ENCODE measurements at regions not wholly inside any gene's neighbourhood (a gene's known extent, or its start where the extent isn't known, plus 50 kb on each side); places are given as distances from the start of the nearest gene placed in this dataset.

DNA sequence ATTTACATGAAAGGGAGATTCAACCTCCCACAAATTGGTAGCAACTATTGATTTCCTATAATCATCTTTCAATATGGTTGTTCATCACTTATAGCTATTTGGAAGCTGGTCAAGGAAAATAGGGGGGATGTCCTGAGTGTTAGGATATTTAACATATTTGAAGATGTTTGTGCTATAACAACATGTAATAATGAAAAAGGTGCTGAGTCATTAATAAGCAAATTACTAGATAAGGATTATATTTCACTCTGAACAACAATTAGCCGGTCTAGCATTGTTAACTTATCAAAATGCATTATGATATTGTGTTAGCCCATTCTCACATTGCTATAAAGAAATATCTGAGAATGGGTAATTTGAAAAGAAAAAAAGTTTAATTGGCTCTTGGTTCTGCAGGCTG lies 225.8 kb upstream of the ARPP21 start:
- H3K9me3 ChIP-seq = no peaks in the 10 kb centered on the region
- H3K36me3 ChIP-seq = no peaks in the 10 kb centered on the region
- DNase-seq = no peak
- H3K27me3 ChIP-seq (replicated peaks in 1 of 7) = no peaks in the 10 kb centered on the region
- H3K27ac ChIP-seq = no peak overlapping the region
- intact Hi-C loops (cut with DNase I; ENCODE audit: low total_unique reads) = no loop called here
- 82 to 94% (median 92%) methylated on average over 1 of the region's 1 CpG for WGBS, 5 donors
- H3K4me3 ChIP-seq = no peak overlapping the region
- TF ChIP-seq POLR2A (IDR thresholded peaks at IDR 0.05) (no peak), POLR2AphosphoS5 (IDR thresholded peaks at IDR 0.05) (no peak)
- TF ChIP-seq, protein P1, sequence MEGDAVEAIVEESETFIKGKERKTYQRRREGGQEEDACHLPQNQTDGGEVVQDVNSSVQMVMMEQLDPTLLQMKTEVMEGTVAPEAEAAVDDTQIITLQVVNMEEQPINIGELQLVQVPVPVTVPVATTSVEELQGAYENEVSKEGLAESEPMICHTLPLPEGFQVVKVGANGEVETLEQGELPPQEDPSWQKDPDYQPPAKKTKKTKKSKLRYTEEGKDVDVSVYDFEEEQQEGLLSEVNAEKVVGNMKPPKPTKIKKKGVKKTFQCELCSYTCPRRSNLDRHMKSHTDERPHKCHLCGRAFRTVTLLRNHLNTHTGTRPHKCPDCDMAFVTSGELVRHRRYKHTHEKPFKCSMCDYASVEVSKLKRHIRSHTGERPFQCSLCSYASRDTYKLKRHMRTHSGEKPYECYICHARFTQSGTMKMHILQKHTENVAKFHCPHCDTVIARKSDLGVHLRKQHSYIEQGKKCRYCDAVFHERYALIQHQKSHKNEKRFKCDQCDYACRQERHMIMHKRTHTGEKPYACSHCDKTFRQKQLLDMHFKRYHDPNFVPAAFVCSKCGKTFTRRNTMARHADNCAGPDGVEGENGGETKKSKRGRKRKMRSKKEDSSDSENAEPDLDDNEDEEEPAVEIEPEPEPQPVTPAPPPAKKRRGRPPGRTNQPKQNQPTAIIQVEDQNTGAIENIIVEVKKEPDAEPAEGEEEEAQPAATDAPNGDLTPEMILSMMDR (IDR thresholded peaks at IDR 0.05 in 8 of 11, conservative IDR thresholded peaks at IDR 0.05 in 3 of 11) = no peak
- H3K4me1 ChIP-seq = no peaks in the 10 kb centered on the region

DNA sequence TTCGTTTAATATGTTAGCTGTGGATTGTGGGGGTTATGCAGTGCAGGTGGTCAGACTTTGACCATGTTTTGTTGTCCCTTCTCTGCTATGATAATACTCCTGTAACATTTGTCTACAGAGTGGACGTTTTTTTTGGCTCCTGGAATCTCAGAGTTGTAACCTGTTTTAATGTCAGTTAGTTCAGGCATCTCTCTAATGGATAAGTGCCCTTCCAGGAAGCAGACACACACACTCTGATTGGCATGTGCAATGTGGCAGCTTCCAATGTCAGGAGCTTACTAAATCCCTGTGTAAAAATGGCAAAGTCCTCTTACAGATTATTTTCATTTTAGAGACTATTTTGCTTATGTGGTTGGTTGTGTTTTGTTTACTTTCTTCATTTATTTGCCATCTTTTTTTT lies 222.2 kb upstream of the ARPP21 start:
- Histone ChIP-seq H3K9me3 (no peaks in the 10 kb centered on the region), H3K27me3 (replicated peaks in 1 of 7) (no peaks in the 10 kb centered on the region), H3K27ac (no peak overlapping the region), H3K36me3 (no peaks in the 10 kb centered on the region), H3K4me3 (no peak overlapping the region), H3K4me1 (no peaks in the 10 kb centered on the region)
- intact Hi-C loops (cut with DNase I; ENCODE audit: low total_unique reads) = no loop called here
- TF ChIP-seq, protein P1 (IDR thresholded peaks at IDR 0.05 in 8 of 11, conservative IDR thresholded peaks at IDR 0.05 in 3 of 11) = no peak
- no peak for TF ChIP-seq POLR2A (IDR thresholded peaks at IDR 0.05)
- no peak for TF ChIP-seq POLR2AphosphoS5 (IDR thresholded peaks at IDR 0.05)
- WGBS, 5 donors = 52 to 69% (median 59%) methylated on average over 2 of the region's 2 CpGs
- no peak for DNase-seq

DNA sequence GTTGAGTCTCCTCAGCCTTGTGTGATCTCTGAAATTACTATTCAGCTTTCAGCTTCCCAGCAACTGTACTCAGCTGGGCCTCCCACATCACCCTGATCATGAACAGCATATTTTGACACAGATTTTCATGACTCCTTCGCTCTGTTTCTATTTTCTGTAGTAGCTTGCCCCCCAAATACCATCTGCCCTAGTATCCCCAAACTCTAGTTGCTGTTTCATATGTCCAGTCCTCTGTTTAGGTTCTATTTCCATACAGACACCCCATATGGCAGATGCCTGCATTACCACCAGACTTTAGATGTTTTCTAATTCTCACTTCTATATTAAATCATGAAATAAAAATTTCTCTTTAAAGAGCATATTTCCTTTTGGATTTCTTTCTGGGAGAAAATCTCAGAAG lies 217.2 kb upstream of the ARPP21 start:
- Histone ChIP-seq H3K9me3 (no peaks in the 10 kb centered on the region), H3K4me3 (no peak overlapping the region), H3K36me3 (no peaks in the 10 kb centered on the region), H3K4me1 (no peaks in the 10 kb centered on the region), H3K27ac (no peak overlapping the region), H3K27me3 (replicated peaks in 1 of 7) (no peaks in the 10 kb centered on the region)
- TF ChIP-seq, protein P1 (IDR thresholded peaks at IDR 0.05 in 8 of 11, conservative IDR thresholded peaks at IDR 0.05 in 3 of 11) = no peak
- TF ChIP-seq POLR2A (IDR thresholded peaks at IDR 0.05) = no peak
- no peak for TF ChIP-seq POLR2AphosphoS5 (IDR thresholded peaks at IDR 0.05)
- DNase-seq = no peak
- intact Hi-C loops (cut with DNase I; ENCODE audit: low total_unique reads) = no loop called here
- WGBS, 5 donors = 54 to 89% (median 76%) methylated on average over 1 of the region's 1 CpG

DNA sequence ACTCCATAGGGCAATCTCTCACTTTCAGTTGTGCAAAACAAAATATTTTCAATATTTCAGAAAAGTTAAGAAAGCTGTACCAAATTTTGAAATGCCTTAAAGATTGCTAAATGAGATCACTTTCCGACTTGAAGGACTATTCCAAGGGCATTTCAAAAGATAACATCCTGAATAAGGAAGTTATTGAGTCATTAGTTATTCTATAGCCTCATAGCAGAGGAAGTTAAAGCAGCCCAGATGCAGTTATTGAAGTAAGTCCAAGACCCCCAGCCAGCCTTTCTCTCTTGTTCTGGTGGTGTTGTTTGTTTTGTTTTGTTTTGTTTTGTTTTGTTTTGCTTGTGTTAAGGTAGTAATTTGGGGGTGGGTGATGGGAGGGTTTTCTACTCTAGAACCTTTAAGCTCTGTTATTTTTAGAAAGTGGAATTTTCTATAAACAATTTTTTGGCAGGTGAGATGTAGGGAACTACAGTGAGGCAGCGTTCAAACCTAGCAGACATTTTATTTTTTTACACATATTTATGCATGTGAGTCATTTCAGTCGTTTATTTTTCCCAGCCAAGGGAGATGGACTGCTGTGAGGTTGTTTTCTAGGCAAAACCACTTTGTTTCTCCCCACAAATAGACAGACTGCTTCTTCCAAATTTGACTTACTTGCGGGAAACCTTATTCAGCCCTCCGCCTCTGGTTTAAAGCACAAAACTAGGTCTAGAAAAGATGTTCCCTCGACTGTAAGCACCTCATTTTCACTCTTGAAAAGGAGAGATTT lies 216.3 kb upstream of the ARPP21 start:
- Histone ChIP-seq H3K27ac (no peak overlapping the region), H3K36me3 (no peaks in the 10 kb centered on the region), H3K9me3 (no peaks in the 10 kb centered on the region), H3K4me1 (no peaks in the 10 kb centered on the region), H3K4me3 (no peak overlapping the region), H3K27me3 (replicated peaks in 1 of 7) (no peaks in the 10 kb centered on the region)
- WGBS, 5 donors = 51 to 61% (median 57%) methylated on average over 6 of the region's 6 CpGs
- intact Hi-C loops (cut with DNase I; ENCODE audit: low total_unique reads) = no loop called here
- no peak for DNase-seq
- TF ChIP-seq POLR2AphosphoS5 (IDR thresholded peaks at IDR 0.05) = no peak
- TF ChIP-seq POLR2A (IDR thresholded peaks at IDR 0.05) = no peak
- TF ChIP-seq, protein P1 (IDR thresholded peaks at IDR 0.05 in 8 of 11, conservative IDR thresholded peaks at IDR 0.05 in 3 of 11) = no peak

Data from spleen (tissue), 11 donors.